Colonic mucosa (tissue), 4 donors: ENCODE measurements at regions not wholly inside any gene's neighbourhood (a gene's known extent, or its start where the extent isn't known, plus 50 kb on each side); places are given as distances from the start of the nearest gene placed in this dataset.
A peak's percentile ranks its signal among the peaks of the same experiment; 100 is the strongest.
"Not testable (repeated sequence)": the region's sequence is repeated elsewhere in the genome, so short reads cannot be mapped to it uniquely, and the experiment has no call there.

Experiments used
- DNase-seq: peaks from one replicate; pipeline ENCODE4 v3.0.0-alpha.2; 2020
- H3K27ac ChIP-seq: fragments of 200-600 bp; one replicate; pipeline ENCODE4 v1.8.0; 2021
- H3K27me3 ChIP-seq: fragments of 200-600 bp; one replicate; pipeline ENCODE4 v1.8.0; 2021
- H3K36me3 ChIP-seq: fragments of 200-600 bp; one replicate; pipeline ENCODE4 v1.8.0; 2021
- H3K4me1 ChIP-seq: fragments of 200-600 bp; one replicate; pipeline ENCODE4 v1.8.0; 2021; ENCODE audit warnings: mild to moderate bottlenecking
- H3K4me3 ChIP-seq: fragments of 200-600 bp; one replicate; pipeline ENCODE4 v1.8.0; 2021
- H3K9ac ChIP-seq, 2 donors: one replicate each; pipeline ENCODE4 v1.7.0; 2013; ENCODE audit warnings: control low read depth in 2 of 2, low read depth in 2 of 2, low read length in 2 of 2
- H3K9me3 ChIP-seq: fragments of 200-600 bp; one replicate; pipeline ENCODE4 v1.8.0; 2021
- intact Hi-C: fragments of 100-400 bp; cut with DNase I; formaldehyde crosslinking; loops from one replicate; pipeline ENCODE4 v1.14.1; 2022
- TF ChIP-seq, protein P1 (sequence below): fragments of 200-600 bp; IDR thresholded peaks from one replicate; pipeline ENCODE4 v1.8.0; 2022; ENCODE audit warnings: antibody characterized with exemption, mild to moderate bottlenecking
- donor health status: healthy.
- donor health status: DM: no; HTN: no; CAD: no.
- donor health status: DM: no; HTN: no; CAD: no.

DNA sequence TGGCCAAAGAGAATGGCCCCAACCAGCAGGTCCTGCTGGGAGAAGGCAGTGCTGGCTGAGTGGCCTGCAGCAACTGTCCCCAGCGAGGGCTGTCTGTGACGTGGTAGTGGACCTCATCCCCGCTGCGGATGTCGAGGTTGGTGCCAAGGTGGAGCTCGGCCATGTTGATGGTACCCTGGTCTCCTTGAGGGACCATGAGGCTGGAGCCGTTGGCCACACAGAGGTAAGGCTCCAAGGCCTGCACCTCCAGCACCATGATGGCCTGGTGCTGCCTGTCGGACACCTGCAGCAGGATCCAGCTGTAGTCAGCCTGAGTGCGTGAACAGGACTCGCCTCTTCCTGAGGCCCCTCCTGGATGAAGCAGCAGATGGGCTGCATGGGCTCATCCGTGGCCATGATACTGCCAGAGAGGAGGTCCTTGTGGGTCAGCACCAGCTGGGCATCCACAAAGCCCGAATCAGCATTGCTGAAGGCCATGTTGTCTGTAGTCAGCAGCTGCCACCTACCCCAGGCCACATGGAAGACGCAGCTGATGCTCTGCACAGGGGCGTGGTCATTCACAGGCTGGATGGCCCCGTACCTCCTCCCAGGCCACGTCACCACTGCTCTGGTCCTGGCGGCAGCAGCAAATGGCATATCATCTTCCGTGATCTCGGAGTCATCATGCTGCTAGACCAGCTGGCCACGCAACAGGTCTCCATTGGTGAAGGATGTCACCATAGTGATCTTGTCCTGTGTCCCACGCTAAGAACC is 167.5 kb downstream of the GOLGA6L4 start:
- TF ChIP-seq, protein P1, sequence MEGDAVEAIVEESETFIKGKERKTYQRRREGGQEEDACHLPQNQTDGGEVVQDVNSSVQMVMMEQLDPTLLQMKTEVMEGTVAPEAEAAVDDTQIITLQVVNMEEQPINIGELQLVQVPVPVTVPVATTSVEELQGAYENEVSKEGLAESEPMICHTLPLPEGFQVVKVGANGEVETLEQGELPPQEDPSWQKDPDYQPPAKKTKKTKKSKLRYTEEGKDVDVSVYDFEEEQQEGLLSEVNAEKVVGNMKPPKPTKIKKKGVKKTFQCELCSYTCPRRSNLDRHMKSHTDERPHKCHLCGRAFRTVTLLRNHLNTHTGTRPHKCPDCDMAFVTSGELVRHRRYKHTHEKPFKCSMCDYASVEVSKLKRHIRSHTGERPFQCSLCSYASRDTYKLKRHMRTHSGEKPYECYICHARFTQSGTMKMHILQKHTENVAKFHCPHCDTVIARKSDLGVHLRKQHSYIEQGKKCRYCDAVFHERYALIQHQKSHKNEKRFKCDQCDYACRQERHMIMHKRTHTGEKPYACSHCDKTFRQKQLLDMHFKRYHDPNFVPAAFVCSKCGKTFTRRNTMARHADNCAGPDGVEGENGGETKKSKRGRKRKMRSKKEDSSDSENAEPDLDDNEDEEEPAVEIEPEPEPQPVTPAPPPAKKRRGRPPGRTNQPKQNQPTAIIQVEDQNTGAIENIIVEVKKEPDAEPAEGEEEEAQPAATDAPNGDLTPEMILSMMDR, result no peak
- H3K9me3 ChIP-seq, result no peaks in the 10 kb centered on the region
- intact Hi-C loops, result no loop called here
- no peaks in the 10 kb centered on the region for H3K27me3 ChIP-seq
- no peak overlapping the region for H3K27ac ChIP-seq
- peak; percentile 10 for DNase-seq
- no peak overlapping the region for H3K9ac ChIP-seq
- no peaks in the 10 kb centered on the region for H3K4me1 ChIP-seq
- no peaks in the 10 kb centered on the region for H3K36me3 ChIP-seq
- H3K4me3 ChIP-seq, result no peak overlapping the region

GRCh38 chr15:84409357-84409756 is 173.8 kb downstream of the GOLGA6L4 start:
- H3K9ac ChIP-seq, H3K27me3 ChIP-seq, H3K4me3 ChIP-seq, H3K9me3 ChIP-seq, DNase-seq, H3K4me1 ChIP-seq, H3K36me3 ChIP-seq, H3K27ac ChIP-seq, intact Hi-C loops: not testable (repeated sequence)

DNA sequence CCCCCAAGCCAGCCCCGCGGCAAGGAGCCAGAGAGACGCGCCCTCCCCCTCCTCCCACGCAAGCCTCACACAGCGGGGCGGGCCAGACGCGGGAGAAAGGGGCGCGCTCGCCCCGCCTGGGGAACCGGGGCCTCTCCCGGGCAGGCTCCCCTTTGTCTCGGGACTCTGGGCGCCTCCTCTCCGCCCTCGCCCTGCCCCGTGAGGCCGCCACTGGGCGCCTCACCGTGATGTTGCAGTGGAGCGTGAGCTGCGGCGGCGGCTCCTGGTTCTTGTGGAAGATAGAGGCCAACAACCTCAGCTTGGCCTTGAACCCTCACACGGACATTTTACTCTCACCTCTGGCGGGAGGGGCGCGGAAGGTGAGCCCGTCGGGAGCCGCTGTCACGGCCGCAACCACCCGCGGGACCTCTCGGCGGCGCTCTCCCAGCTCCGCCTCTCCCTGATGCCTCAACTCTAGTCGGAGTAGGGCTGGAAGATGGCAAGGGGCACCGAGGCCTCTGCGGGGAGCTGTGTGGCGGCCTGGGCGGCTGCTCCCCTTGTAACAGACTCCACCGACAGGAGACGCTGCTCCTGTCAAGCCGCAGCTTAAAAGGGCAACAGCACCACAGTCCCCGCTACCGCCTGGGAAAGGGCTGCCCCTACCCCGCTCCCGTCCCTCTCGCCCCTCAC is 179.2 kb upstream of the ZSCAN2 start:
- H3K27ac ChIP-seq, intact Hi-C loops, H3K4me3 ChIP-seq, H3K9me3 ChIP-seq, H3K27me3 ChIP-seq, H3K4me1 ChIP-seq, H3K9ac ChIP-seq, H3K36me3 ChIP-seq: not testable (repeated sequence)
- DNase-seq, result peak; percentile 17

DNA sequence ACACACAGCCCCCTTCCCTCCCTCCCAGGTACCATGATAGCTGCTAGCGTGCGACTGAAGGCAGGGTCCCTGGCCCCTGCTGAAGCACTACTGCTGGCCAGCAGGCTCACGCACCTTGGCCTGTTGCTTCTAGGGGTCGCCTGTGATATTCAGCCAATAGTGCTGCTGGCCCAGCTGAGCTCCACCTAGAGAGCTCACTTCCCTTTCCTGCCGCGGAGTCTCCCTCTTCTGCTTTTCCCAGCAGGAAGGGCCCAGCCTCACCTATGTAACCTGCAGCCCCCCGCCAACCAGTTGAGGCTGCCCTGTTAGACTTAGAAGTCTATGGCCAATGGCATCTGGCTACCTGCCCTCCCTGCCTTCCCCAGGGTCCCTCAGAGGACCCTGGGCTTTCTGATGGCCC is 175.5 kb upstream of the ZSCAN2 start:
- H3K36me3 ChIP-seq, H3K9me3 ChIP-seq, H3K4me3 ChIP-seq, H3K9ac ChIP-seq, H3K27ac ChIP-seq, H3K4me1 ChIP-seq, H3K27me3 ChIP-seq, intact Hi-C loops: not testable (repeated sequence)
- peak; percentile 16 for DNase-seq

DNA sequence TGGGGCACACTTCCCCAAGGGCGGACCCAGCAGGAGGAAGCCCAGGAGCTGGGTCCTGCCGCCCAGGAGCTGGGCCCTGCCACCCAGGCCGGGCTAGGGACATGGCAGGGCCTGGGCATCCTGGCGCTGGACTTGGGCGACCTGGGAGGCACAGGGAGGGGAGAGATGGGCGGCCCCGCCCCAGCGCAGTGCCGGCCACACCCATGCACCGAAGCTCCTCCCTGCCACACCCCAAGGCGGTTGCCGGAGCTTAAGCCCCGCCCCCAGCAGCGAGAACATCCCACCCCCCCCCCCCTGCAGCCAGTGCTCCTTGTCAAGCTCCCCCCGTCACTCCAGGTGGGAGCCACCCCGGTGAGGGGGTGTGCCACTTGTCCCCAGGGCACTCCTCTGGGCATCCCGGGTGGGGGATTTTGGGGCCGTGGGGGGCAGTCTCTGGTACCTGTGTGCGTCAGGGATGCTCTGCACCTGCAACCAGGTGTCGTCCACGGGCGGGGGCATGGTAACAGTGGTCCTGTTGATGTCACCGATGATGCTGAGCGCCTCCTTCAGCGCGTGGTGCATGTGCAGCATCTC is 127.4 kb upstream of the ZSCAN2 start:
- H3K27ac ChIP-seq, H3K9me3 ChIP-seq, intact Hi-C loops, DNase-seq, H3K4me1 ChIP-seq, H3K36me3 ChIP-seq, H3K9ac ChIP-seq, H3K27me3 ChIP-seq, H3K4me3 ChIP-seq: not testable (repeated sequence)

DNA sequence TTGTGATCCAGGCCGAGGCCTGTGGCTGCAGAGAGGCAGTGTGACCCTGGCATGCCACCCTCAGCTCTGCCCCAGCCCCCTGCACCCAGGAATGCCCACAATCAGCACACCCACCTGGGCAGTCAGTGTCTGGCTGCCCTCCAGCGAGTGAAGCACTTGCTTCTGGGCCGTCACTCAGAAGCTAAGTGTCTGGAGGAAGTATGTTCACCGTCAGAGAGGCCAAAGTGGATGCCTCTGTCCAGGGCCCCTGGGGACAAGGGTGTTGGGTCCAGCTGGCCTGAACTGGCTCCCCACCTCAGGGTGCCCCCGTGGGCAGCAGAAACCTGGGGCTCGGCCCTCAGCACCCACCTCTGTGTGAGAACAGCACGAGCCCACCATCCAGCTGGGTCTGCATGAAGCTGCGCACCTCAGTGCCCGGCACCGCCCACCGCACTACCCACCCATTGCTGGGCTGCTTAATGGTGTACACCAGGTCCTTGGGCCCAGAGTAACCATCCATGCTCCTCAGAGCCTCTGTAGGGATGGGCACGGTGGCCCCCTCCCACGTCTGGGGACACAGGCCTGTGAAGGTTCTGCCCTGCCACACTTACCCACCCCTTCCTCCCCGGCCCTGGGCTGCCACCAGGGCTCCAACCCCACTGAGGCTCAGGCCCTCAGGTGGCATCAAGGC is 124.3 kb upstream of the ZSCAN2 start:
- DNase-seq, H3K36me3 ChIP-seq, H3K9ac ChIP-seq, intact Hi-C loops, H3K9me3 ChIP-seq, H3K27ac ChIP-seq, H3K4me3 ChIP-seq, H3K27me3 ChIP-seq, H3K4me1 ChIP-seq: not testable (repeated sequence)

- H3K4me3 ChIP-seq, H3K36me3 ChIP-seq, DNase-seq, H3K9ac ChIP-seq, H3K9me3 ChIP-seq, H3K4me1 ChIP-seq, H3K27ac ChIP-seq, intact Hi-C loops, H3K27me3 ChIP-seq: not testable (repeated sequence)
These were observed 123.3 kb upstream of the ZSCAN2 start for GRCh38 chr15:84477550-84477949.

DNA sequence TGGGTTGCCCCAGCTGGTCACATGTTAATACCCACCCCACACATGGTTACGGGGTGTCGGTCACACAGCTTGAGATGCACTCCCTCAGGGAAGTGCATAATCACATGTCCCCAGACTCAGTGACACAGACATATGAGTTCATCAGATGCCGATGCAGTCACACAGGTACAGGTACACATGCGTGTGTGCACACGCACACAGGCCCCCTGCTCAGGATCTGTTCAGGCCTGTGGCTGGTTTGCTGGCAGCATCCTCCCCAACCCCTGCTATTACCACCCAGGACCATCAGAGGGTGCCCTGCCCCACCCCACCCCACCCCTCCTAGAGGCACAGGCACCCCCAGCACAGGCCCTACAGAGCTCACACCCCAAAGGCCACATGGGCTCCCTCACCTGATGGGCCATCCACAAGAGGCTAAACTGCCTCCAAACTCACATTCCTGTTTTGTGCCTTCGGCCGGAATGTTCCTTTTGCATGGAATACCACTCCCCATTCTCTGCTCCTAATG is 120.6 kb upstream of the ZSCAN2 start:
- H3K36me3 ChIP-seq, DNase-seq, H3K9me3 ChIP-seq, H3K4me1 ChIP-seq, H3K27ac ChIP-seq, H3K9ac ChIP-seq, intact Hi-C loops, H3K27me3 ChIP-seq, H3K4me3 ChIP-seq: not testable (repeated sequence)

DNA sequence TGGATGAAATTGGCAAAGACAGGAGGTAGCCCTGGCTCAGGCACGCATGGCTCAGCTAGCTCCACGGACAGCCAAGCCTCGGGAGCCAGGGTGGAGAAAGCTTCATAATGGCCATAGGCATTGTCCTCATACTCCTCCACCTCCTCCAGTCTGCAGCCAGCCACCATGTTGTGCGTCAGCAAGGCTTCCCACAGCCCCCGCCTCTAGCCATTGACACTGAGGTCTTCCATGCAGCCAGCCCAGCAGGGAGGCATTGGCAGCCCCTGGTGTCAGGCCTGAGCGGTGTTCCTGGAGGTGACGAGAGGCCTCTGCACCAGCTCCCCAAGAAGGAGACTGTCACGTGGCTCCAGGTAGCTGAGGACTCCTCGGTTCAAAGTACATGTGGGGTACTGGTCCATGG is 117.0 kb upstream of the ZSCAN2 start:
- intact Hi-C loops, H3K27ac ChIP-seq, H3K36me3 ChIP-seq, H3K27me3 ChIP-seq, H3K9me3 ChIP-seq, H3K9ac ChIP-seq, H3K4me1 ChIP-seq, H3K4me3 ChIP-seq: not testable (repeated sequence)
- DNase-seq, result peak; percentile 14

DNA sequence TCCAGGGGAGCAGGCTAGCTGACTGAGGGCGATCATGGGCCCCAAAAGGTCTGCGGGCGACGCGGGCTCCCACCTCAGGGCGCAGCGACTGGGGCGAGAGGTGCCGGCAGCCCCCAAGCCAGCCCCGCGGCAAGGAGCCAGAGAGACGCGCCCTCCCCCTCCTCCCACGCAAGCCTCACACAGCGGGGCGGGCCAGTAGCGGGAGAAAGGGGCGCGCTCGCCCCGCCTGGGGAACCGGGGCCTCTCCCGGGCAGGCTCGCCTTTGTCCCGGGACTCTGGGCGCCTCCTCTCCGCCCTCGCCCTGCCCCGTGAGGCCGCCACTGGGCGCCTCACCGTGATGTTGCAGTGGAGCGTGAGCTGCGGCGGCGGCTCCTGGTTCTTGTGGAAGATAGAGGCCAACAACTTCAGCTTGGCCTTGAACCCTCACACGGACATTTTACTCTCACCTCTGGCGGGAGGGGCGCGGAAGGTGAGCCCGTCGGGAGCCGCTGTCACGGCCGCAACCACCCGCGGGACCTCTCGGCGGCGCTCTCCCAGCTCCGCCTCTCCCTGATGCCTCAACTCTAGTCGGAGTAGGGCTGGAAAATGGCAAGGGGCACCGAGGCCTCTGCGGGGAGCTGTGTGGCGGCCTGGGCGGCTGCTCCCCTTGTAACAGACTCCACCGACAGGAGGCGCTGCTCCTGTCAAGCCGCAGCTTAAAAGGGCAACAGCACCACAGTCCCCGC is 100.5 kb upstream of the ZSCAN2 start:
- H3K27ac ChIP-seq, intact Hi-C loops: not testable (repeated sequence)

GRCh38 chr15:84503101-84503500 is 97.7 kb upstream of the ZSCAN2 start:
- H3K27ac ChIP-seq, H3K9me3 ChIP-seq, DNase-seq, H3K27me3 ChIP-seq, H3K4me3 ChIP-seq, H3K9ac ChIP-seq, H3K36me3 ChIP-seq, intact Hi-C loops, H3K4me1 ChIP-seq: not testable (repeated sequence)

More for the DNA sequence above, 100.5 kb upstream of the ZSCAN2 start:
- H3K4me3 ChIP-seq, H3K36me3 ChIP-seq, H3K4me1 ChIP-seq, H3K9me3 ChIP-seq, DNase-seq, H3K27me3 ChIP-seq: not testable (repeated sequence)
- peak overlapping the region in 1 of 2 donors; percentile 56 for H3K9ac ChIP-seq

DNA sequence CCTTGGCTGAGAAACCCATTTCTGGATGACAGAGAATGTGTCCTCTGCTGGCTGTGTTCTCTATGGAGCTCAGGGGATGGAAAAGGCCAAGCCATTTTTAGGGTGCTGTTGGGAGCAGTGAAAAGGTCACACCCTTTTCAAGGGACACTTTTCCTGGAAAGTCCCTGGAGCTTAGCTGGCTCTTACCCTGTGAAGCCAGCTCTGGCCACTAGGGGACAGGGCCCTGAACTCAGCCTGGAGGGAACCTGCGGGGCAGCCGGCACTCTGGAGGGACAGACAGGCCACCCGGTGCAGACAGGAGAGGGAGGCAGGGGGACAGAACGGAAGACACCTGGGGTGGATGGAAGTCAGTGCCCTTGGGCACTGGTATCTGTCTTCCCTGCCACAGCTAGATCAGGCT is 95.3 kb upstream of the ZSCAN2 start:
- H3K4me3 ChIP-seq, H3K4me1 ChIP-seq, H3K27ac ChIP-seq, DNase-seq, H3K9me3 ChIP-seq, intact Hi-C loops, H3K36me3 ChIP-seq, H3K9ac ChIP-seq, H3K27me3 ChIP-seq: not testable (repeated sequence)
